ENCODE measurements at regions not wholly inside any gene's neighbourhood (a gene's known extent, or its start where the extent isn't known, plus 50 kb on each side); places are given as distances from the start of the nearest gene placed in this dataset.

- H3K23ac ChIP-seq (ENCODE audit: insufficient read length), result no peak overlapping the region
- H3K36me3 ChIP-seq (ENCODE audit: control insufficient read depth in 2 of 4, insufficient read depth in 4 of 4, low read length in 3 of 4), result no peaks in the 10 kb centered on the region
- no peak for DNase-seq (ENCODE audit: low read depth in 1 of 2, low spot score in 2 of 2)
- ChIA-PET POLR2A (ENCODE audit: partially characterized antibody) (no interaction called here), CTCF (ENCODE audit: partially characterized antibody) (no interaction called here)
- no peak overlapping the region for H3K4me3 ChIP-seq (ENCODE audit: extremely low read depth in 1 of 4, insufficient read depth in 2 of 4, low read depth in 3 of 4, low read length in 4 of 4)
- H2BK5ac ChIP-seq (ENCODE audit: low read depth, low read length), result no peak overlapping the region
- H3K4me1 ChIP-seq (replicated peaks in 1 of 4; ENCODE audit: control insufficient read depth in 3 of 4, insufficient read depth in 4 of 4, low read length in 3 of 4), result no peaks in the 10 kb centered on the region
- FAIRE-seq, result no peak
- H3K56ac ChIP-seq (replicated peaks; ENCODE audit: insufficient read length, low read depth, low read length), result no peak overlapping the region
- H2AFZ ChIP-seq (ENCODE audit: low read length), result no peak overlapping the region
- no peak overlapping the region for H3K4me2 ChIP-seq (ENCODE audit: insufficient read depth in 1 of 2, low read depth in 2 of 2, low read length in 2 of 2)
- no peak overlapping the region for H4K91ac ChIP-seq (replicated peaks; ENCODE audit: insufficient read length, low read length)
- H2BK15ac ChIP-seq (ENCODE audit: low read length), result no peak overlapping the region
- no peak overlapping the region for H3K9ac ChIP-seq (replicated peaks in 1 of 4; ENCODE audit: extremely low read depth in 1 of 4, low read depth in 3 of 4, low read length in 3 of 4)
- no peak overlapping the region for H4K8ac ChIP-seq (ENCODE audit: extremely low read depth, insufficient read depth, low read length)
- no peak overlapping the region for H3K4ac ChIP-seq (replicated peaks; ENCODE audit: insufficient read length, low read depth, low read length)
- 94% methylated on average over 2 of the region's 2 CpGs; no CpG with 5 or more reads in 1 of the 2 experiments for WGBS, 2 experiments (ENCODE audit: extremely low coverage in 1 of 2, insufficient coverage in 1 of 2, insufficient read length in 1 of 2, insufficient replicate concordance in 2 of 2, low coverage in 1 of 2, low lambda C conversion rate in 2 of 2, missing lambda C conversion rate in 1 of 2)
- no peak overlapping the region for H2BK120ac ChIP-seq (replicated peaks; ENCODE audit: low read depth, low read length)
- no peaks in the 10 kb centered on the region for H3K27me3 ChIP-seq (replicated peaks in 1 of 4; ENCODE audit: control insufficient read depth in 3 of 4, extremely low read depth in 1 of 4, insufficient read depth in 3 of 4, low read length in 3 of 4)
- no peaks in the 10 kb centered on the region for H3K79me1 ChIP-seq (ENCODE audit: low read depth, low read length)
- no peak overlapping the region for H4K5ac ChIP-seq (ENCODE audit: insufficient read length, low read depth, low read length)
- H3K9me3 ChIP-seq (ENCODE audit: insufficient read depth in 2 of 2, low read depth in 1 of 2, low read length in 1 of 2), result no peaks in the 10 kb centered on the region
- no peak overlapping the region for H3K18ac ChIP-seq (ENCODE audit: extremely low read depth, low read length)
- no peak overlapping the region for H3K27ac ChIP-seq (ENCODE audit: low read depth, low read length)
- H4K20me1 ChIP-seq (replicated peaks in 1 of 2; ENCODE audit: control insufficient read depth in 1 of 2, insufficient read depth in 2 of 2, low read length in 2 of 2), result no peaks in the 10 kb centered on the region
- H2AK5ac ChIP-seq (ENCODE audit: low read depth, low read length), result no peak overlapping the region
- no peak overlapping the region for H2BK12ac ChIP-seq (ENCODE audit: low read depth, low read length)
- no peaks in the 10 kb centered on the region for H3K79me2 ChIP-seq (ENCODE audit: control insufficient read depth in 1 of 2, insufficient read depth in 2 of 2, low read length in 2 of 2)
- H2BK20ac ChIP-seq (ENCODE audit: low read length), result no peak overlapping the region
- no peaks in the 10 kb centered on the region for H3K23me2 ChIP-seq (ENCODE audit: low read depth, low read length)
- no peak overlapping the region for H3K14ac ChIP-seq (ENCODE audit: insufficient read length)
- TF ChIP-seq SIN3A (conservative IDR thresholded peaks at IDR 0.05 in 1 of 2, IDR thresholded peaks at IDR 0.05 in 1 of 2; ENCODE audit: low read depth in 1 of 2, low read length in 2 of 2) (no peak), E2F6 (IDR thresholded peaks at IDR 0.05) (no peak), NANOG (IDR thresholded peaks at IDR 0.05; ENCODE audit: insufficient read depth, low read depth, low read length, poor library complexity, severe bottlenecking) (no peak), MAFK (IDR thresholded peaks at IDR 0.05; ENCODE audit: low read depth, low read length) (no peak), USF2 (IDR thresholded peaks at IDR 0.05; ENCODE audit: low read length) (no peak), POLR2A (IDR thresholded peaks at IDR 0.05; ENCODE audit: control extremely low read depth in 1 of 2, low read depth in 2 of 2, low read length in 2 of 2) (no peak), KDM5A (IDR thresholded peaks at IDR 0.05; ENCODE audit: low read length) (no peak), NRF1 (IDR thresholded peaks at IDR 0.05; ENCODE audit: low read depth, low read length) (no peak), KDM1A (IDR thresholded peaks at IDR 0.05; ENCODE audit: borderline replicate concordance, low read length) (no peak), ZNF274 (IDR thresholded peaks at IDR 0.05; ENCODE audit: borderline replicate concordance, extremely low read depth, low read length) (no peak), RXRA (IDR thresholded peaks at IDR 0.05; ENCODE audit: insufficient read depth, low read depth, low read length) (no peak), ASH2L (IDR thresholded peaks at IDR 0.05; ENCODE audit: low read length) (no peak), RBBP5 (IDR thresholded peaks at IDR 0.05; ENCODE audit: borderline replicate concordance, low read depth, low read length) (no peak), SP2 (IDR thresholded peaks at IDR 0.05; ENCODE audit: low read length) (no peak)
Measured at GRCh38 chr1:101667761-101668160, 329.0 kb downstream of the OLFM3 start.
